Germinal center (tissue), 1 donor: ENCODE measurements at regions not wholly inside any gene's neighbourhood (a gene's known extent, or its start where the extent isn't known, plus 50 kb on each side); places are given as distances from the start of the nearest gene placed in this dataset.

ENCODE experiments used
- DNase-seq: peaks from one replicate; pipeline ENCODE4 v3.0.0; 2012; ENCODE audit warnings: mixed read lengths, low spot score

- no peak for DNase-seq
These were observed 457.5 kb upstream of the ZNF608 start for GRCh38 chr5:125203912-125204311.

DNA sequence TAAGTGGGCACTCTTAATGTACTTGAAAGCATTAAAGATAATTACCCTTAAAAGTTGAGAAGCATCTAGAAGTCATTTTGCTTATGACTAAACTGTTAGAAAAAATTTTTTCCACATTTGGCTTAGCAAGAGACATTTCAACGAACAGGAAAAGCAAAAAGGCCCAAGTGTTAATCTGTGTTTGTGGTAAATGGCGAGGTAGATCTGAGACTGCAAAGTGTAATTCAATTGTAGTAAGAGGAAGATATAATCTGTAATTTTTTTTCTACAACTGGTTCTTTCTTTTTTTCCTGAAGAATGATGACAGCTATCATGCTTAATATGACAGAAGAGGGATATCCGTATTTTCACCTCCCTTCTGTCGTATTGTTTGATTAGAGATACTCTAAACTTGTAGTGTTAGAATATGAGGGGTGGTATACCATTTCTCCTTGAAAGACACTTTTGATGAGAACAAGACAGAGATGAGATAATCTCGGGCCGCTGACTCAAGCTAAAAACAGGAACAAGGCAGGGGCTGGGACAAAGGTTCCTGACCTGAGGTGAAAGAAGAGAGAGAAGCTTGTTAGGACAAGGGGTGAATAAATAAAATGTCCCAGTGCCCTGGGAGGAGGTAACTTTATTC lies 459.3 kb upstream of the ZNF608 start:
- no peak for DNase-seq

- no peak for DNase-seq
These were observed 461.4 kb upstream of the ZNF608 start for GRCh38 chr5:125207856-125208255.

GRCh38 chr5:125209650-125210049 lies 463.2 kb upstream of the ZNF608 start:
- DNase-seq = no peak

- DNase-seq = no peak
These were observed 464.0 kb upstream of the ZNF608 start for GRCh38 chr5:125210242-125210947.

DNA sequence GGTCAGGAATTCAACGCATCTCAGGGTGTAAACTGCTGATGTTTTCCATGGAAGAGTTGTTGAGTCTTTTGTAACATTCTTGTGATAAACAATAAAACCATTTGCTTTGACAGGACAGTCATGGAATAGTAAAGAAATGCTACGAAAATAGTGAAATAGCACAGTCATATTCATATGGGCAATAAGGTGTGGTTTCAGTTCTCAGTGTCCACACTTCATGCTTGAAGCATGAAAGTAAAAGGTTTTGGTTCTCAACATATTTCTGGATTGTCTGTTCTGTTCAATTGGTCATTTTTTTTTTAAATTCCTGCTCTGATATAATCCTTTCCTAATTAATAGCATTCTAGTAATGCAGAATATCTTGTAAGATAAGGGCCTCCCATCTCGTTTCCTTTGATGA lies 467.6 kb upstream of the ZNF608 start:
- DNase-seq = no peak

DNA sequence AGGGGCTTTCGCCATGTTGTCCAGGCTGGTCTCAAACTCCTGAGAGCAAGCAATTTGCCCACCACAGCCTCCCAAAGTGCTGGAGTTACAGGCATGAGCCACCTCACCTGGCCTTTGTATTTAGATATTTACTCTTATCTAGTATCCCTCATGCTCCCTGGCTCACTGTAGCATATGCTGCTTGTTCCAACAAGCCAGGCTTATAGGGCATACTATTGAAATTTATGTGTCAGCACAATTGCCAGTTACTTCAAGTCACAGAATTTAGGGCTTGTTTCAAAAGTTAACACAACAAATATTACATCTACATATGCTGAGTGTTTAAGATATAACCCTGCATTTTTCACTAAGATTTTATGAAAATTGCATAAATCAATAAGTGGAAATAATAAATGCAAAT lies 469.2 kb upstream of the ZNF608 start:
- DNase-seq = no peak

- no peak for DNase-seq
These were observed 473.3 kb upstream of the ZNF608 start for GRCh38 chr5:125219710-125220109.

- no peak for DNase-seq
These were observed 473.8 kb upstream of the ZNF608 start for GRCh38 chr5:125220284-125220683.

DNA sequence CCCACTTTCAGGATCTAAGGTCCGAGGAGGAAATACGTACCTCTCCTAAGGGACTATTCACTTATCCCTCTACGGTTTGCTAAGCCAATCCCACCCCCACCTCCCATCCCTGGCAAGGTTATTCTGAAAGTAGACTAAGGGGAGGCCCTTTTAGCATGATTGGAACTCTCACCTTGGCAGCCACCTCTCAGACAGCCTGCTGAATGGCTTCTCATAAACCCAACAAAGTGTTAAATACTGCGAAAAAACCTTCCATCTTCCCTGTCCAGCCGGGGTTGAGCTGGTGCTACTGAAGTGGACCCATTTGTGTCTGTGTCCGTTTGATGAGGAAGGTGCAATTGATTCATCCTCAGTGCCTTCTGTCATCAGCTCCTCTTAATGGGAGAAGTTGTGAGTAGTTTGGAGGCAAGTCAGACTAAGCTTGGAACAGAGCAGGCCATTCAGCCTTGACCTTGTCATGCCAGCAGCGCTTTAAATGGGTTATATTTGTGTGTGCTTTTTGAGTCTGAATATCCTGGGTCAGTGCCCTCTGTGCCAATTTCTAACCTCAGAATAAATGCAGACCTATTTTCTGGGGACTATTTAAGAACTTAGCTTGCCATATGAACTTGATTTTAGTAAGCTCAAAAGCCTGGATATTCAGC lies 476.3 kb upstream of the ZNF608 start:
- no peak for DNase-seq

DNA sequence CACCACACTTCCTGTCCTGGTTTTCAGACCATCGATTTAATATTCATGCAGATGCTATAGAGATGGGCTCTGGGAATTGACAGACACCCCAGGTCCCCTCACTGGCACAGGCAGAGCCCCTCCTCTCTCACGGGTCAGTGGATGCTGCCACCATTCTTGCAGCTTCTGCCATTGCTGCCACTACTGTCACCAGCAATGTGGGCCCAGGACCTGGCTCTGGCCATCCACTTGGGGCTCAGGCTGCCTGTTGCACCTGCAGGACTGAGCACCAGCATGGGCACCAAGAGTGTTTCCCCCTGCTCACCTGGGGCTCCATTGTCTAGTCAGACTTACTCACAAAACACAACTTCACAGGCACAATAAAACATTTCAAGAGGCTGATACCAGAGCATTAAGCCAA lies 479.0 kb upstream of the ZNF608 start:
- DNase-seq = no peak

DNA sequence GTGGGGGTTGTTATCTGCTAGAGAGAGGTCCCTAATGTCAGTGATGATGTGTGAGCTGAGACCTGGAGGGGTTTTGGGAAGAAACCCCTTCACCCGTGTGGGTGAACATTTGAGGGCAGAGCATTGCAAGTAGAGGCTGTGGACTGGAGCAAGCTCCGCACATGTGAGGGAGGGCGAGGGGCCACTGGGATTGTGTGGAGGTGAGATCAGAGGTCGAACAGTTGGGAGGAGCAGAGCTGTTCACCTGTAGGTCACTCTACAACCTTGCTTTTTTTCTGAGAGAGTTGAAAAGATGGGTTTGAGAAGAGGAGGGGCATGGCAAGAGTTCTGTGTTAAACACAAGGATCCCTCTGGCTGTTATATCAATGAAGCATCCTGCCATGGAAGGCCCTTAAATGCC lies 480.4 kb upstream of the ZNF608 start:
- DNase-seq = no peak

DNA sequence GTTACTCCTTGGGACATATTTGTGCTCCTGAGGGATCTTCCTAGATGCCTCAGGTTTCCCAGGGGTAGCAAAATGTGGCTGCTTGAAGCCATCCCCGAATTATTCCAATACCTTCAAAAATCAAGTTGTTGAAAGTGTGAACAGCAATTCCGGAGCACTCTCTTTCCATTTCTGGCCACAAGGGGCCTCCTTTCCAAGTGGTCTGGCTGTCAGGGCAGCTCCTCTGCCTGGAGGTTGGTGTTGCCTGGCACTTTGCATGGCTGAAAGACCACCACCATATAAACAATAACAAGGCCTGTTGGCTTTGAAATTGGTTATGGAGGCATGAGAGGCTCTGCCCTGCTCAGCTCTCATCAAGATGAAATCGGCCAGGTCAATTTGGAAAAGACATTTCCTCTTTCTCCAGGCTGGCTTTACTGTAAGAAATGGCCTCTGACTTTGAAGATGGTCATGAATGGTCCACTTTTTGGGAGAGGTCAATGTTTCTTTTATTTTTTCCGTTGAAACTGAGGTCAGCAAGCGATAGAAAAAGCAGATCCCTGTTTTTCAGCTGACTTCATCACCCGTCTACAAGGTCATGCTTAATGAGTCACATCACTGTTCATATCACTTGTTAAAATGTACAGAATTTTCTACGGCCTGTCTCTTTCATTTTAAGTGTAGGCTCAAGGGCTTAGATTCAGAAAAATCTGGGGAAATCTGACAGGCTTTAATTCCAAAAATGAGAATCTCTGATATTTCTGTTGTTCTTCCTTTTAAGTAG lies 481.1 kb upstream of the ZNF608 start:
- DNase-seq = no peak

DNA sequence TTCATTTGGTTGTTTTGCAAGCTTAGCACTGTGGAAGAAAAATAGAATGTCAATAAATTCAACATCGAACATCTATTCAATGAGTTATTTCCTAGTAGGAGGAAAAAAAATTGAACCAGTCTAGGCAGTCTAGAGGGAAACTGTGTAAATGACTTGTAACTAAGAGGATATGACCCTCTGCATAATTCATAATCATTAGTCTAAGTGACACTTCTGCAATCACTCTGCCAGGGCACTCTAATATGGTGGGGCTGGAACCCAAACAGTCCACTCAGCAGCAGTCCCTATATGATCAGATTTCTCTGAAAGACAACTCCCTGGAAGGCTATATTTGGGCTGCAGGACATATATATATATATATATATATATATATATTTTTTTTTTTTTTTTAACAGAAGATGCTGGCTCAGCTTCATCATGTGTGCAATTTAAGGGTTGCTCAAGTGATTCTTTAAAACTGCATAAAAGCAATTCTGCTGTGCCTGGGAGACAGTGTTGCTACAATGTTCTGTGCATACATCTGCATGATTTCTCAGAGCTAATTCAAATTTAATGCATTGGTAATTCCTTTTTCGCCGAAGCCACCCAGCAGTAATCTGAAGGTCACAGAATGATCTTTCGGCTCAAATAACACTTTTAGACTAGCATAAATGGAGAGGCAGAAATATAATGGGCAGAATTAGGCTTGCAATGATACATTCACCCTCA lies 482.1 kb upstream of the ZNF608 start:
- no peak for DNase-seq

DNA sequence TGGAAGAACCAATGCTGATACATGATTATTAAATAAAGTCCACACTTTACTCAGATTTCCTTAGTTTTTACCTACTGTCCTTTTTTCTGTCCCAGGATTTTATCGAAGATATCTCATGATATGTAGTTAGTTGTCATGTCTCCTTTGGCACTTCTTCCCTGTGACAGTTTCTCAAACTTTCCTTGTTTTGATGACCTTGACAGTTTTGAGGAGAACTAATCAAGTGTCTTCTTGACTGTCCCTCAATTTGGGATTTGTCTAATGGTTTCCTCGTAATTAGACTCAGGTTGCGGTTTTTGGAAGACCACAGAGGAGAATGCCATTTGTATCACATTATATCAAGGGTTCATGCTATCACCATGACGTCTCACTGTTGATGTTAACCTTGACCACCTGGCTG lies 483.1 kb upstream of the ZNF608 start:
- DNase-seq = no peak

GRCh38 chr5:125232779-125233230 lies 486.4 kb upstream of the ZNF608 start:
- DNase-seq = no peak

DNA sequence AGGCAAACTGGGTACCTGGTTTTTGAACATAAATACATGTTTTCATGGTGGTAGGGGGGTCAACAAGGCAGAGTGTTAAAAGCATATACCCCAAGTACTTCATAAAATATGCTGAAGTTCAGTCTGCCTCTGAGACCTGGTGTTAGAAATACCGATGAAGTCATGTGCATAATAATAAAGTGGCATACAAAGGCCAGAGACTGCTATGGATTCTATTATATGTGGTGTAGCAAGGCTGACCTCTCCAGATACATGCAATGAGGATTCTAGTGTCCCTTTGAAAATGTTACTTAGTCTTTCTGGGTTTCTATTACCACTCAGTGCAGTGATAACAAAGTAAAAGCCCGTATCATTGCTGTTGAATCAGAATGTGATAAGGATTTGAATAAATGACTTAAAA lies 487.5 kb upstream of the ZNF608 start:
- no peak for DNase-seq

- DNase-seq = peak; percentile 8
These were observed 489.6 kb upstream of the ZNF608 start for GRCh38 chr5:125236007-125236406.

- no peak for DNase-seq
These were observed 490.5 kb upstream of the ZNF608 start for GRCh38 chr5:125236981-125237380.

DNA sequence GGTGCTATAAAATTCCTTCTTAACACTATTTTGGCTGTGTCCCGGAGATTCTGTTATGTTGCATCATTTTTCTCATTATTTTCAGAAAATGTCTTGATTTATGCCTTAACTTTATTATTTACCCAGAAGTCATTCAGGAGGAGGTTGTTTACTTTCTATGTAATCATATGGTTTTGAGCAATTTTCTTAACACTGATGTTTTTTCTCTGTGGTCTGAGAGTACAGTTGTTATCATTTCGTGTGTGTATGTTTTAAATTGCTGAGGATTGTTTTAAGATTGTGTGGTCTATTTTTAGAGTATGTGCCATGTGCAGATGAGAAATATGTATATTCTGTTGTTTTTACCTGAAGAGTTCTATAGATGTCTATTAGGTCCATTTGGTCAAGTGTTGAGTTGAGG lies 498.1 kb upstream of the ZNF608 start:
- no peak for DNase-seq

GRCh38 chr5:125245216-125245615 lies 498.8 kb upstream of the ZNF608 start:
- no peak for DNase-seq

- DNase-seq = no peak
These were observed 503.0 kb upstream of the ZNF608 start for GRCh38 chr5:125249400-125249799.
